ENCODE measurements at regions not wholly inside any gene's neighbourhood (a gene's known extent, or its start where the extent isn't known, plus 50 kb on each side); places are given as distances from the start of the nearest gene placed in this dataset.
"Not testable (repeated sequence)": the region's sequence is repeated elsewhere in the genome, so short reads cannot be mapped to it uniquely, and the experiment has no call there.

DNA sequence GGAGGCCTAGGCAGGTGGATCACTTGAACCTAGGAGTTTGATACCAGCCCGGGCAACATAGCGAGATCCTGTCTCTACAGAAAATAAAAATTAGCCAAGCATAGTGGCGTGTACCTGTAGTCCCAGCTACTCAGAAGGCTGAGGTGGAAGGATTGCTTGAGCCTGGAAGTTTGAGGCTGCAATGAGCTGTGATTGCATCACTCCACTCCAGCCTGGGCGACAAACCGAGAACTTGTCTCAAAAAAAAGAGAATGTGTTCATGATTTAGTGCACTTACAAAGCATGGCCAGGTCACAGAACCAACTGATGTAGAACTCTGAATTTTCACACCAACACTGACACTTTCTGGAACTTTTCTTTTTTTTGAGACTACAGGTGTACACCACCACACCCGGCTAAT is 182.7 kb downstream of the ZFP64 start:
- no peak for DNase-seq (ENCODE audit: low read depth)

DNA sequence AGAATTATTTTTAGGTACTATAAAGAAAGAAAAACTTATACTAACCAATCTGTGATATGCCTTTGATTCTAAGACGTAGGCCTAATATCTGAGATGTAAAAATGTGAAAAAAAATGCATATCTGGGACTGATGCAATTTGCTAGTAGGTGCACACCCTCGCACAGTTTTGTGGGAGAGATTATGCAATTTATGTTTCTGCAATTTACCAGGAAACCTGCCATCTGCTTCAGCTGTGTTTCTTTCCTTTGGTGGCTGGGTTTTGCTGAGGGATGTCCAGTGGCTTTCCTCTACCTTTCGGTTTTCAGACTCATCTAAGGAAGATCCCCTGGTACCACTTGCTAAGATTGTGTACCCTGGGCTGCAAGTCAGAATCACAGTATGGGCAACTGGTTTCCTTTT is 186.9 kb downstream of the ZFP64 start:
- no peak for DNase-seq (ENCODE audit: low read depth)

DNA sequence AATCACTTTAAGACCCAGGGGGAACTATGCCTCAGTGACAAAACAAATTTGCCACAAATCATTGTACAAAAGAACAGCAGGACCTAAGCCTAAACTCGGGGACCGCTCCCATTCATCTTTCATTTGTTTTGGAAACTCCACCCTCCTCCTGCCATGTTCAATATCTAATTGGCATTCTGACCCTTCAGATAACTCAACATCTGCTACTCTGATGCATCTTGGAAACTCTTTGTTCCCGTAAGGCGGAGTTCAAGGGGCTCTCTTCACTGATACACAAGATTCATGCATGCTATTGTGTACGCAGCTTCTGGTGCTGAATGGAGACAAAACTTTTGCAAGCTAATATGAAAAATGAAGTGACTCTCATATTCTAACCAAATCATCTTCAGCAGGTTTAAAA is 187.6 kb downstream of the ZFP64 start:
- DNase-seq (ENCODE audit: low read depth), result no peak

DNA sequence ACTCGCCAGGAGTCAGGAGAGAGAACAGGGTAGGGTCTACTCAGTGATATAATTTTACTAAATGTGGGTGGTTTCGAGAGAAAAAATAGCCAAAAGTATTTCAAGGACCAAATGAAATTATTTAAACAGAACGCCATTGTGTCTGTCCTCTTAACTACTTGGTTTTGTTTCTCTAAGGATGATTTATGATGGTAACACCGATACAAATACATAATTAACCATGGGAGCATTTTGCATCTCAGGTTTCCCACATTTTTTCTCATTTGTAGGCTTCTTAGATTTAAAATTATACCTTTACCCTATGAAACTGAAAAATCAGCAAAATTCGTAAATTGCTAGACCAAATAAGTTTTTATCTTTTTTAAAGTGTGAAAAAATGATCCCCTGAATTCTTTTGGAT is 188.2 kb downstream of the ZFP64 start:
- no peak for DNase-seq (ENCODE audit: low read depth)

- no peak for DNase-seq (ENCODE audit: low read depth)
Observed at GRCh38 chr20:52001999-52002666, 189.4 kb downstream of the ZFP64 start.

DNA sequence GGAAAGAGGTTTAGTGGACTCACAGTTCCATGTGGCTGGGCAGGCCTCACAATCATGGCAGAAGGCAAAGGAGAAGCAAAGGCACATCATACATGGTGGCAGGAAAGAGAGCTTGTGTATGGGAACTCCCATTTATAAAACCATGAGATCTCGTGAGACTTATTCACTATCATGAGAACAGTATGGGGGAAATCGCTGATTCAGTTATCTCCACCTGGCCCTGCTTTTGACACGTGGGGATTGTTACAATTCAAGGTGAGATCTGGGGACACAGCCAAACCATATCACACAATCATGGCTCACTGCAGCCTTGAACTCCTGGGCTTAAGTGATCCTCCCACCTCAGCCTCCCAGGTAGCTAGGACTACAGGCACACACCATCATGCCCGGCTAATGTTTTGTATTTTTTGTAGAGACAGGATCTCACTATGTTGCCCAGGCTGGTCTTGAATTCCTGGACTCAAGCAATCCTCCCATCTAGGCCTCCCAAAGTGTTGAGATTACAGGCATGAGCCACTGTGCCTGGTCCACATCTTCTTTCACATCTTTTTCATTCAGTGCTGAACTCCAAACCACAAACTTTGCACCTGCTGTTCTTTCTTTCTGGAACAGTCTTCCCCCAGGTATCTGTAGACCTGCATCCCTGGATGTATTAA is 194.2 kb downstream of the ZFP64 start:
- DNase-seq (ENCODE audit: low read depth), result not testable (repeated sequence)

DNA sequence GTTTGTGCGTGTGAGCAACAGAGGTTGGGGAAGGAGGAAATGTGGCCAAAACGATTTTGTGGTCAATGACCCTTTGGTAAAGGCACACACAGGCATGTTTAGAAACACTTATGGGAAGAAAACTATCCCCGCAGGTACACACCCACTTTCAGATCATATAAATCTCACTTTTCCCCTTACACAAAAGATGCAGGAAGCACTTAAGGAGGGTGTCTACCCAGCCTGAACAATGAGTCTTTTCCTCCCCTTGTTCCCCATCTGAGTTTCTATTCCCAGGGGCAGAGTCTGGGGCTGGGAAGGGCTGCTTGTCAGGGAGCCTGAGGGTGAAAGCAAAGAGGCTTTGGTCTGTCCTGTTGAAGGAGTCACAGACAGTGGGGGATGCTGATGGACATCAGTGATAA is 193.2 kb upstream of the SALL4 start:
- DNase-seq (ENCODE audit: low read depth), result no peak

DNA sequence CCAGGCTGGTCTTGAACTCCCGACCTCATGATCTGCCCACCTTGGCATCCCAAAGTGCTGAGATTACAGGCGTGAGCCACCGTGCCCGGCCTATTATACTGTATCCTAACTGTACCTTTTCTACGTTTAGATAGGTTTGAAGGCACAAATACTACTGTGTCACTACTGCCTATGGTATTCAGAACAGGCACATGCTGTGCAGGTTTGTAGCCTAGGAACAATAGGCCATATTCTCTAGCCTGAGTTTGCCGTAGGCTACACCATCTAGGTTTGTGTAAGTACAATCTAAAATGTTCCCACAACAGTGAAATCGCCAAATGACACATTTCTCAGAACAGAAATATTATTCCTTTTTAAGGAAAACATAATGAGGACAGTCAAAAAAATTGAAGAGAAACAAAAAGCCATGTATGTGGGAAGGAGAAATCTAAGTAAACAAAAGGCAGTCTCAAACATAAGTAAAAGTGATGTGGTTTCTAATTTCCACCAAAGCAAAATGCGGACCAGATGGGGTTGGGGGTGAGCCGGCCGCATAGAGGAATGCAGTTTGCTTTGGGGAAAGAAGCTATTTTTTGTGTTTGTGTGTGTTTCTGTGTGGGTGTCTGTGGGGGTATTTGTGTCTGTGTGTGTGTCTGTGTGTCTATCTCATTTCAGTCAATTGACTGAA is 192.6 kb upstream of the SALL4 start:
- DNase-seq (ENCODE audit: low read depth), result no peak

- no peak for DNase-seq (ENCODE audit: low read depth)
Observed at GRCh38 chr20:51987812-51988211, 185.5 kb upstream of the SALL4 start.

- DNase-seq (ENCODE audit: low read depth), result no peak
Observed at GRCh38 chr20:51985013-51985415, 182.7 kb upstream of the SALL4 start.

DNA sequence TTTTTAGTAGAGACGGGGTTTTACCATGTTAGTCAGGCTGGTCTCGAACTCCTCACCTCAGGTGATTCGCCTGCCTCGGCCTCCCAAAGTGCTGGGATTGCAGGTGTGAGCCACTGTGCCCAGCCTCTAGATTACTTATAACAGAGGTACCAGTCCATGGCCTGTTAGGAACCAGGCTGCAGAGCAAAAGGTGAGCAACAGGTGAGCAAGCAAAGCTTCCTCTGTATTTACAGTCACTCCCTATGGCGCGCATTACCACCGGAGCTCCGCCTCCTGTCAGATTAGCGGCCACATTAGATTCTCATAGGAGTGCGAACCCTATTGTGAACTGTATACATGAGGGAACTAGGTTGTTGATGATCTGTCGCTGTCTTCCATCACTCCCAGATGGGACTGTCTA is 178.0 kb upstream of the SALL4 start:
- DNase-seq (ENCODE audit: low read depth), result no peak

- DNase-seq (ENCODE audit: low read depth), result no peak
Observed at GRCh38 chr20:51979226-51979625, 176.9 kb upstream of the SALL4 start.

GRCh38 chr20:51978070-51978501 is 175.8 kb upstream of the SALL4 start:
- DNase-seq (ENCODE audit: low read depth), result no peak

- DNase-seq (ENCODE audit: low read depth), result no peak
Observed at GRCh38 chr20:51972056-51972455, 169.7 kb upstream of the SALL4 start.

DNA sequence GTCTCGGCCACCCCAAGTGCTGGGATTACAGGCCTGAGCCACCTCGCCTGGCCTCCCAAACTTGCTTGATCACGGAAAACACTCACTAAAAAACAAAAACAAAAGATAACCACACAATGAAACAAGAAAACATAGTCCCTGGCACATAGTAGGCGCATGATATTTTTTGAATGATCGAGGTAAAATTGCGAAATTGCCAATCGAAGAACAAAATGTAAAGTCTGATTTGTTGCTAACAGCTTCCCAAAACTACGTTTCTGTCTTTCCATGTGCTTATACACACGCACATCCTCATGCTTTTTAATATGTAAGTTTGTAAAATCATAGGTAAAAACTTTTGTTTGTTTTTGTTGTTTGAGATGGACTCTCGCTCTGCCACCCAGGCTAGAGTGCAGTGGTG is 168.5 kb upstream of the SALL4 start:
- DNase-seq (ENCODE audit: low read depth), result no peak

DNA sequence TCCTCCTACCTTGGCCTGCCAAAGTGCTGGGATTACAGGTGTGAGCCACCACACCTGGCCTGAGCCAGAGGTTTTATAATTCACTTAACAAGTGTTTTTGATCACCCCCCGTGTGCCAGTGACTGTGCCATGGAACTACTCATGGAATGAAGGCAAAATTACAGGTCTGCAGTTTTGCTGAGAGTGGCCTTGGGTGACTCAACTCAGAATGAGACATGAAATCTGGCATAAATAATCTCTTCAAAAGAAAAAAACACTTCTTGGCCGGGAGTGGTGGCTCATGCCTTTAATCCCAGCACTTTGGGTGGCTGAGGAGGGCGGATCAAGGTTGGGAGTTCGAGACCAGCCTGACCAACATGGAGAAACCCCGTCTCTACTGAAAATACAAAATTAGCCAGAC is 166.9 kb upstream of the SALL4 start:
- no peak for DNase-seq (ENCODE audit: low read depth)

DNA sequence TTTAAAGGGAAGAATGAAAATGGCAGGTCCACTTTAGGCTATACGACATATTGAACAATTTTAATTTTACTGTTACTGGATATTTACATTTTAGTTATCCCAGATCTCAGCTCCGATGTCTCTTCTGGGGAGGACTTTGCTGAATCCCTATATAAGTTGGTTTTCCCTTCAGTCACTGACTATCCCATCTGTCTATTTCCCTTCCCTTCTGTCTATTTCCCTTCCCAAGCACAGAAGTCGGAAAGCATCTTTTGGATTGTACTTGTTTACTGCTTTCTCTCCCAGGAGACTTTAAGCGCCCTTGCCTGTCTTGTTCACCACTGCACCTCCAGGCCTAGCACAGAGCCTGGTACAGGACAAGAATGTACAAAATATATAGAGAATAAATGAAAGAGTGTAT is 165.8 kb upstream of the SALL4 start:
- no peak for DNase-seq (ENCODE audit: low read depth)

DNA sequence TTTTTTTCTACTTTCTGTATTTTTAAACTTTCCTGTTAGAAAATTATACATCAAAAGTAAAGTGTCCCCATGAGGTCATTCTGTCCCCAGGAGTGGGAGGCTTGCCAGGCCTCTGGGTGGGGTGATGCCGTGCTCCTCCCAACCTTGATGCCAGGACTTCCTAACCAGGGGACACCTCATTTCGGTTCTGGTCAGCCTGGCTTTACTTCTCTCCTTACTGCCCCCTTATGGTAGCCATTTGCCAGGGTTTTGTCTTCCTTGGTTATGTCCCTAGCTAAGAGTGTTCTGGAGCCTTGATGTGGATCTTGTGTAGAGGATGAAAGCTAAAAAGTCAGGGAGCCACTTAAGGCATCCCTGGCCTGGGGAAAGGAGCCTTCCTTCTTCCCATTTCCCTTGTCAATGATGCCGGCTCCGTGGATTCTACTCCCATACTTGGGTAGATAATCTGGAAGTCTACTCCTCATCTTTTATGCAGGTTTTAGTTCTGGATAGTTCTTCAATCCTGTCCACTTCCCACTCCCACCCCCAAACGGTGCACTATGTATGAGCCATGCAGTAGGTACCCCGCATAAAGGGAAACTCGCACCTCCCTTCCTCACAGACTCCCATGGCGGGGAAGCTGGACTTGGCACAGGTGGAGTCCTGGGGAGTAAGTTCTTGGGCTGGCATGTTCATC is 164.1 kb upstream of the SALL4 start:
- DNase-seq (ENCODE audit: low read depth), result peak; percentile 1

GRCh38 chr20:51961964-51962761 is 159.8 kb upstream of the SALL4 start:
- DNase-seq (ENCODE audit: low read depth), result no peak

DNA sequence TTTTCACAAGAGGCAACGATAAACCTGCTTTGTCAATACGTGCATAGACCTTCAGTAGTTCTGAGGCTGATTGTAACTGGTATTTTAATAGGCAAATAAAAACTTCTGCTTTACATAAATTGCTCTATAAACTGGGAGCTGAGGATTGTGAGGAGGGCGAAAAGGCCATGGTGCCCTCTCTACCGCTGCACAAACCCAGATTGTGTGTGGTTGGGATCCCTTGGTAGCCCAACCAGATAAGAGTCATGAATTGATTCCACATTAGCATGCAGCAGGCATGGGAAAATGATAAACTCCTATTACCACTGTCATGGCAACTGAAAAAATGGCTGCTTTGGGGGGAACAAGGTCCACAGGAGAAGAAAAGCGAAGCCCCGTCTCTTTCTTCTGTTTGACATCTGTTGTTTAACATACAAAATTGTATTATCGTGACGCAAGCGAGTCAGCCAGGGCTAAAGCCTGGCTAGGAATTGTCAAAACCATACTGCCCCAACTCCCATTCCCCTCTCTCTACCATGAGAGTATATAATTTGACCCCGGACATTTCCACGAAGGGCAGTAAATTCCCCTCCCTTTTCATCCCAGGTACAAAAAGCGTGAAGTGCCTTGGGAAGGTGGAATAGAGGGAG is 157.8 kb upstream of the SALL4 start:
- DNase-seq (ENCODE audit: low read depth), result no peak

DNA sequence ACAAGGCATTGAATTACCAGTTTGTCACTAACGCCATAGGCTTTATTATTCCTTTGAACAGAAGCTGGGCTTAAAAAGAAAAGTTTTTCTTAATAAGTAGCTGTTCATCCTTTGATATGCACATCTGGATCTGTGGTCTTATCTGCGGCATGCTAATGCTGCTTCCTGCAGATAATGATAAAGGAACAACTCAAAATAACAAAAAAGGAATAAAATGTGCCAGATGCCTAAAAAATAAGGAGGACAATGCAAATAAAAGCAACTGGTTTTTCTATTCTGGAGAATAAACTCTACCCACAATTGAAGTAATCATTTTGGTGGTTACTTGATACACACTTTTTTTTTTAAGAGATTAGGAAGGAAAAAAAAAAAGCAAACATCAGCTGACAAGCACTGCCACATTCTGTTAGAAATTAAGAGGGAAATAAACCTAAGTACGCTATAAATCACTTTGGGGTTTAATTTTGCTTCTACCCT is 156.8 kb upstream of the SALL4 start:
- no peak for DNase-seq (ENCODE audit: low read depth)
